Neutrophil (primary cell): ENCODE measurements at regions not wholly inside any gene's neighbourhood (a gene's known extent, or its start where the extent isn't known, plus 50 kb on each side); places are given as distances from the start of the nearest gene placed in this dataset.
"Not testable (repeated sequence)": the region's sequence is repeated elsewhere in the genome, so short reads cannot be mapped to it uniquely, and the experiment has no call there.

Experiments
- H3K27ac ChIP-seq: fragments of 200-600 bp; sonication (generic); 2 replicates; pipeline ENCODE4 v1.5.1; 2016; ENCODE audit warnings: mild to moderate bottlenecking, moderate library complexity
- H3K27me3 ChIP-seq: fragments of 200-600 bp; sonication (generic); 2 replicates; pipeline ENCODE4 v1.6.0; 2016; ENCODE audit warnings: mild to moderate bottlenecking
- H3K36me3 ChIP-seq: fragments of 200-600 bp; sonication (generic); 2 replicates; pipeline ENCODE4 v1.5.1; 2017
- H3K4me1 ChIP-seq, 2 experiments: fragments of 200-600 bp in 1 of 2; sonication (generic) in 1 of 2; 1 replicate in 1 of 2; 2 replicates in 1 of 2; pipeline versions ENCODE4 v1.5.1 to v1.6.1; 2013 to 2016; ENCODE audit warnings: low read depth in 1 of 2, low read length in 1 of 2, mild to moderate bottlenecking in 1 of 2, moderate library complexity in 1 of 2; ENCODE audit not compliant: control insufficient read depth in 1 of 2, insufficient read depth in 1 of 2
- H3K4me3 ChIP-seq, 2 experiments: fragments of 200-600 bp in 1 of 2; sonication (generic) in 1 of 2; 1 replicate in 1 of 2; 2 replicates in 1 of 2; pipeline ENCODE4 v1.5.1; 2013 to 2016; ENCODE audit warnings: low read depth in 1 of 2, low read length in 1 of 2, mild to moderate bottlenecking in 1 of 2, moderate library complexity in 1 of 2
- H3K9me3 ChIP-seq: fragments of 200-600 bp; sonication (generic); 2 replicates; pipeline ENCODE4 v1.5.1; 2016
- CTCF ChIP-seq: fragments of 200-600 bp; sonication (generic); IDR thresholded peaks from 2 replicates; pipeline ENCODE4 v1.5.1; 2016; ENCODE audit warnings: antibody characterized with exemption

- Histone ChIP-seq H3K27me3 (no peaks in the 10 kb centered on the region), H3K9me3 (no peaks in the 10 kb centered on the region), H3K27ac (no peak overlapping the region), H3K36me3 (no peaks in the 10 kb centered on the region), H3K4me1 (no peaks in the 10 kb centered on the region), H3K4me3 (no peak overlapping the region)
- TF ChIP-seq CTCF = no peak
Measured at GRCh38 chr13:107937848-107938247, 277.5 kb downstream of the LIG4 start.

- H3K9me3 ChIP-seq = no peaks in the 10 kb centered on the region
- H3K4me3 ChIP-seq = no peak overlapping the region
- TF ChIP-seq CTCF = no peak
- H3K27ac ChIP-seq = no peak overlapping the region
- no peaks in the 10 kb centered on the region for H3K27me3 ChIP-seq
- H3K36me3 ChIP-seq = no peaks in the 10 kb centered on the region
- no peaks in the 10 kb centered on the region for H3K4me1 ChIP-seq
Measured at GRCh38 chr13:107931056-107931455, 284.3 kb downstream of the LIG4 start.

- no peak for TF ChIP-seq CTCF
- no peak overlapping the region for H3K4me3 ChIP-seq
Measured at GRCh38 chr13:107928762-107929161, 286.6 kb downstream of the LIG4 start.

GRCh38 chr13:107927557-107927956 lies 287.8 kb downstream of the LIG4 start:
- no peaks in the 10 kb centered on the region for H3K9me3 ChIP-seq
- no peak overlapping the region for H3K4me3 ChIP-seq
- no peaks in the 10 kb centered on the region for H3K36me3 ChIP-seq
- H3K27me3 ChIP-seq = no peaks in the 10 kb centered on the region
- no peak overlapping the region for H3K27ac ChIP-seq
- no peak for TF ChIP-seq CTCF
- H3K4me1 ChIP-seq = no peaks in the 10 kb centered on the region

More at GRCh38 chr13:107928762-107929161, 286.6 kb downstream of the LIG4 start:
- Histone ChIP-seq H3K27me3 (no peaks in the 10 kb centered on the region), H3K36me3 (no peaks in the 10 kb centered on the region), H3K4me1 (no peaks in the 10 kb centered on the region), H3K27ac (no peak overlapping the region), H3K9me3 (no peaks in the 10 kb centered on the region)

GRCh38 chr13:107926515-107926914 lies 288.8 kb downstream of the LIG4 start:
- H3K27me3 ChIP-seq, H3K9me3 ChIP-seq, H3K4me1 ChIP-seq, H3K27ac ChIP-seq, H3K36me3 ChIP-seq, H3K4me3 ChIP-seq: not testable (repeated sequence)

GRCh38 chr13:107916902-107917301 lies 298.4 kb downstream of the LIG4 start:
- H3K9me3 ChIP-seq, H3K4me3 ChIP-seq, H3K4me1 ChIP-seq, H3K27me3 ChIP-seq, H3K36me3 ChIP-seq, H3K27ac ChIP-seq: not testable (repeated sequence)

- Histone ChIP-seq H3K4me1 (no peaks in the 10 kb centered on the region), H3K27me3 (no peaks in the 10 kb centered on the region), H3K4me3 (no peak overlapping the region), H3K27ac (no peak overlapping the region), H3K9me3 (no peaks in the 10 kb centered on the region), H3K36me3 (no peaks in the 10 kb centered on the region)
- TF ChIP-seq CTCF = no peak
Measured at GRCh38 chr13:107912745-107913144, 302.6 kb downstream of the LIG4 start.
